ENCODE measurements at regions not wholly inside any gene's neighbourhood (a gene's known extent, or its start where the extent isn't known, plus 50 kb on each side); places are given as distances from the start of the nearest gene placed in this dataset.
"Not testable (repeated sequence)": the region's sequence is repeated elsewhere in the genome, so short reads cannot be mapped to it uniquely, and the experiment has no call there.

GRCh38 chr5:90285581-90285980 is 124.0 kb downstream of the CETN3 start:
- no peak for DNase-seq (ENCODE audit: low read depth)

GRCh38 chr5:90284375-90284774 is 125.2 kb downstream of the CETN3 start:
- DNase-seq (ENCODE audit: low read depth): no peak

DNA sequence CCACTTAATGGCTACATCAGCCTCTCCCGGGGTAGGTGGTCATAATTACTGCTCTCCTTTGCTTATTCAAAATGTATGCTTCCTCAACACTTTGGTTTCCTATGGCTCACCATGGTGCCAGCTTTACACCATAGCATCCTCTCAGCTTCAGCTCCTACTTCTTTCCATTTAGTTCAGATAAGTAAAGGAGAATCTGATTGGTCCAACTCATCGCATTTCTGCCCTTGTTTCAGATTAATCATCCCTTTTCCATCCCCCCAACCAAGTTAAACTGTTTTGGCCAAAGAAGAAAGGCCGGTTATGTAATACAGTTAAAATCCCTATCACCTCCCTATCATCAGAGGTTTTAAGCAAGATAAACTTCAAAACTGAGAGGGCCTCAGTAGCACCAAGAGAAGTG is 130.5 kb downstream of the CETN3 start:
- peak; percentile 55 for DNase-seq (ENCODE audit: low read depth)

- no peak for DNase-seq (ENCODE audit: low read depth)
Observed at GRCh38 chr5:90274216-90274615, 135.3 kb downstream of the CETN3 start.

GRCh38 chr5:90267646-90268045 is 141.9 kb downstream of the CETN3 start:
- DNase-seq (ENCODE audit: low read depth): no peak

DNA sequence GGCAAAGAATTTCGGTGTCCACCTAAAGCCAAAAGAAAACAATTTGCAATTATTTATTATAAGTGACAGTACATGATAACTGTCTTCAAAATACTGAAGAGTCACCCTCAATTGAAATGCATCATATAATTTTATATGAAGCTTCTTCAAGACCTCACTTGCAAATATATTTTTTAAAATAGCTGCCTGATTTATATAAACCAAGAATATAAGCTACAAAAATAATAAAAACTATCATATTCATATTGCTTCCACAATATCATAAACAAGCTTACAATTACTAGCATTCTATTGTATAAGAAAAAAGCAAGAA is 144.1 kb downstream of the CETN3 start:
- DNase-seq (ENCODE audit: low read depth): no peak

DNA sequence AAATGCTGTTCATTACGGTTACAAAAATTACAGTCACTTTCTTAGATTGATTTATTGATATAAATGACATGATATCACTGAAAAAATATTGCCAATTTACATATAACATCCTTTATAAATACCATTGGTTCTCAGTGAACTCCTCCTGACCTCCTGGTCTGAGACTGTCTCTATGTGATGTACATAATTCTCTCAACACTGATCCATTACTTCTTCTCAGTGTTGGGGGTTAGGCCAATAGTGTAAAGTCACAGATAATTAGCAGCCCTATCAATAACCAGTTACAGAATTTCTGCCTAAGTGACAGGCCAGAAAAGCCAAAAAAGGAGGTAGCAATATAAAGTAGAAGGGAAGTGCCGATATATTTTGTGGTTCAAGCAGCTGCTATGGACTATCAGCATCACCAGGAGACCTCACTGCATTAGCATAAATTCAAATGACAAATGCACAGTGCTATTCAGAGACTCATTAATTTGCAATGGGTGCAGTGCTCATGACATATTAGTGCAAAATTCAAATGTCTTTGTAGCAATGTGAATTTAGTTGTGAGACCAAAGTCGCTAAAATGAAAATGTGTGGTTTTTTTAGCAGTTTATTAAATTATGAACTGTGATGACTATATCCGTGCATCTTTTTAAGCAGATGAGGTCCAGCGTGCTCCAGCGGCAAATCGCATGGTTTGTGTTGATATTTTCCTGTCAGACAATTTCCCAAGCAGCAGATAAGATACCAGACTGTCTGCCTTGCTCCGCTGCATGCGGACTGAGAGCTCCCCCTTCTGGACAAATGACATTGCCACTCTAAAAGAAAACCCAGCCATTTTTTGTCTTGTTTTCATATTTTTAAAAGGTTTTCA is 144.6 kb downstream of the CETN3 start:
- DNase-seq (ENCODE audit: low read depth): peak; percentile 35

DNA sequence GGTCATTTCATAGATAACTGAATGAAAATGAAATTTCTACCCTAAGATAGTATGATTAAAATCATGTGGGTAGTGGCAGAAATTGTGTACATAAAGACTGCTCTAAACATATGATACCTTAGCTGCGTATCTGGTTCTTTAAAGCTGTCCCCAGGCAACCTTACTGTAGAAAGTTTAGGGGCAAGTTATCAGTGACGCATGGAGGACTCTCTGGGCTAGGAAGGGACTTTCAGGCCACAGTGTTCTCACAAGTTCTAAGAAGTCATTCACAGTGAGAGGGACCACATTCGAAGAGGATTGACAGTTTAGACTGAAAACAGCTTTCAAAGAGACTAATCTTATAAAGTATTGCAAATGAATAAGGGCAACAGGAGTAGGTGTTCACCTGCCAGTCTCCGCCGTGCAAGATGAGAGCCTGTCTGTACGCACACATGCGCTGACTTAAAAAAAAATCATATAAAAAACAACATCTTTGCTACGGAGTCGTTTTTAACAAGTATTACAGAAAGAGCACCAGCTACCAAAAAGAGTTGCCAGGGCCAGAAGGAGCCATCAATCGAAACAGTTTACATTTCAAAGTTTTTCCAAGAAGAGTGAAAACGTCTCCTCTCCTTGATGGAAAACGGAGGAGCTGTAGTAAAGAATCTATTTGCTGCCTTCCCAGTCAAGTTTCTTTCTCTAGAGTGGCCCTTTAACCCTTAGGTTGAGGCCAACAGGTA is 146.3 kb downstream of the CETN3 start:
- no peak for DNase-seq (ENCODE audit: low read depth)

DNA sequence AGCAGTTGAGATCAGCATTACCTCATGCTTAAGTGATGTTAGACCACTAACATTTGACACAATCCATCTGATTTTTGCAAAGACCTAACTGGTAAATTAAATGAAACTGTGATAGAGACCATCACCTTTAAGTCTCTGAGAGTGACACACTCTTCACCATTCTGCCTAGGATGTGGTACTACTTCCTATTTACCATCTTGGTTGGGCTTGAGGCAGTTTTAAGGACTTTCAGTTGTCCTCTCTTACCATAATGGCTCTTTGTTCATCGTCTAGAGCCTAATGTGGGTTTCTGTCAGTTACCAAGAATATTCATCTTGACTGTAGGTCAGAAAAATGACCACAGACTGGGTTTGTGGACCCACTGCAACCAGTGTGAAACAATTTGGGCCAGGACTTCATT is 158.1 kb downstream of the CETN3 start:
- no peak for DNase-seq (ENCODE audit: low read depth)

GRCh38 chr5:90248640-90249039 is 160.9 kb downstream of the CETN3 start:
- no peak for DNase-seq (ENCODE audit: low read depth)

GRCh38 chr5:90243848-90244247 is 165.7 kb downstream of the CETN3 start:
- not testable (repeated sequence) for DNase-seq (ENCODE audit: low read depth)

DNA sequence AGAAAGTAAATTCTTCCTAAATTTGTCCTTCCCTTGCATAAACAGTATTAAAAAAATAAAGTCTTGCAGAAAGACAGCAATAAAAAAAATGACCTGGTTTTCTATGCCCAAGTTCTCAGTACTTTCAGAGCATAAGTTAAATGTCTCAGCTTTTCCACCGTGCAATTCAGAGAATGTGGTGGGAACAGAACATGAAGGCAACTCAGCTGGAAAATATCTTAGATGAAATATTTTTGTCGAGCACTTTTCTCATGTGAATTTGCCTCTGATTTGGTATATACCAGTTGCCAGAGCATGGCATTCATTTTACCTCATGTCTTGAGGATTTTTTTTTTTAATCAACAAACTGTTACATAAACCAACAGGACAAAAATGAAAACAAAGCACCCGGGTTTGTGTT is 176.1 kb downstream of the CETN3 start:
- DNase-seq (ENCODE audit: low read depth): no peak

GRCh38 chr5:90231688-90232087 is 177.9 kb downstream of the CETN3 start:
- no peak for DNase-seq (ENCODE audit: low read depth)

DNA sequence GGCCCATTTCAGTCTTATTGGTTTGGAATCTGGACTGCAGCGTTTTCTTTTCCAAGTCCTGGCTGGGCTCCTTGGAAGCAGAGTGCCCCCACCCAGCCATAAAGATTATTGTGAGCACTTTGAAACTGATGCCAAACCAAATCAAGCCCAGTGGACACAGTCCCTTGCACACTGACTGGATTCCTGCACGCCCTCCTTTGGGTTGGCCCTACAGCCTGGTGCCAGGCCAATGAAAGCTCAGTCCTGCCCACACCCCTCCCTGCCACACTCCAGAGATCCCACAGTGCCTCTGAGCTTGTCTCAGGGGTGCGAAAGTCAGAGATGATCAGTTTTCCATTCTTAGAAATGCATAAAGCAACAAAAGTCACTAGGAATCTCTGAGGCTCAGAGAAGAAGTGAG is 181.9 kb downstream of the CETN3 start:
- DNase-seq (ENCODE audit: low read depth): no peak

GRCh38 chr5:90226433-90227099 is 183.0 kb downstream of the CETN3 start:
- no peak for DNase-seq (ENCODE audit: low read depth)

DNA sequence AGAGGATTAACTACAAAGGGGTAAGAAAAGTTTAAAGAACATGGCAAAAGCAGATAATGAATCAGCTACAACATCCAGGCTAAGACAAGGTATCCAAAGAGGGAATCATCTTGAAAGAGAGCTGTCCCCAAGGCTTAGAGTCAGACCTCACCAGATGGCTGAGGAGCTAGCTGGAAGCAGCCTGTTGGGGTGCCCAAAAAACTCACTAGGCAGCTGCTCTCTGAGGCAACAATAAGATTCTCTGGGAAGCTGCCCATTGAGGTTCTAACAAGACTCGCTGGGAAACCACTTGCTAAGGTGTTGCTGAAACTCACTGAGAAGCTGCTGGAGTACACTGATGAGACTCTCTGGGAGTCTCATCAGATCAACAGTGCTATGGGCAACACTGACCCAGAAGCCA is 185.2 kb downstream of the CETN3 start:
- DNase-seq (ENCODE audit: low read depth): no peak

DNA sequence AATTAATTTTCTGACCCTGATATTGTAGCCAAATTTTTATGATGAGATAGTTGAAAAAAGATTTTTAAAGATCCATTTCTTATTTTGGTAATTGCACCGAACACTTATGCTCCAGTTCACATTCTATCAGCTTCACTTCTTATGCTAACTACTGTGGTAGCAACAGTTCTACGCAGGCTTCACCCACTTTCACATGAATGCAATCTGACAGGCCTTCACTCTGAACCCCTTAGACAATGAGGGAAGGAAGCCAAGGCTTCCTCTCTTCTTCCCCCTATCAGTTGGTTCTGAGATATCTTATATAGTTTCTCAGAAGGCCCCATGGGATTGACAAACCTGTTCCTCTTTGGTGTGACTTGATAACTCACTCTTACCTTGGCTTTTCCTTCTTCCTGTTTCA is 185.8 kb downstream of the CETN3 start:
- no peak for DNase-seq (ENCODE audit: low read depth)

DNA sequence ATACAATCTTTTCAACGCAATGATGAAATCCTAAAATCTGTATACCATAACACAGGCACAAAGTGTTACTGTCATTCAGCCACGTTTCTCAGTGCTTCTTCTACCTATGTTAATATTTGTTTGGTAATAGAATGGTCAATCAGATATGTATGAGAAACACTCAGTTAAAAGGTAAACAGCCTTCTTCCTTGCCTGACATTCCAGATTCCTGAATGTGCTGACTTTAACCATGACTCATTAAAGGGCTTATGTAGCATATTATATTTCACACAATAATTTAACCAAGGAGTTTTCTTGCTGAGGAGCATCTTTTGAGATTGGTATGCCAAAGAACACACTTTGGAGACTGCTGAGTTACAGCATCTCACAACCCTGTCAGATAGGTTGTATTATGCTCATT is 187.6 kb downstream of the CETN3 start:
- peak; percentile 65 for DNase-seq (ENCODE audit: low read depth)

DNA sequence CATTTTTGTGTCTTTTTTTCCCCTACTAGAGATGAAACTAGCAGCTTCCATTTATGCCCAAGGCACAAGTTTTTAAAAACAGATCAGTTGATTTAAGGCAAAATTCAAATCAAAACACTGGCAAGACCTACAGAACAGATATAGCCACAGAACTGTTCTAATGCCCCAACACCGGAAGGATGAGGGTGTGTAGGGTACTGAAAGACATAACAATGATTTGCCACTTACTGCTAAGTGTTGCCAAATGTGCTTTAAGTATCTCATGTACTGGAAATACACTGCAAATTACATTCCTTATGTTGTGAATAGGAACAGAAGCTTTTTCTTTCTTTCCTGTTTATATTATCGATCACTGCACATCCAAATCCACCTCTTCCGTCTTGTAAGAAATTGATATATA is 189.0 kb downstream of the CETN3 start:
- DNase-seq (ENCODE audit: low read depth): no peak

DNA sequence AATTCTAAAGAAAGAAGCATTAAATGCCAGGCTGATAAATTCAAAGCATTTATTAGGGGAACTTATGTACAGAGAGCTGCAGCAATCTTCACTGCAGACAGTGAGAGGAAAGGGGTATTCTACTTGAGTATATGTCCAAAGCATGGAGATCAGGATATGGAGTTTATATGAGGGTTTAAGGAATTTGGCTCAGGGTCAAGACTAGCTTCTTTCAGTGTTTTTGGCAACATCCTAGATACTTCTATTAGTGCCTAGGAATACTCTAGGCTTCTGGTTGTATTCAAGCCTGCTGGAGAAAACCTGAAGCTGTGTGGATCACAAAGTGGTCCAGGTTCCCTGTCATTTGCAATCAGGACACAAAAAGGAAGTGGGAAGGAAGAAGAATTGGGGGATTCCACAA is 194.6 kb downstream of the CETN3 start:
- DNase-seq (ENCODE audit: low read depth): no peak

GRCh38 chr5:90208323-90208722 is 201.2 kb downstream of the CETN3 start:
- DNase-seq (ENCODE audit: low read depth): not testable (repeated sequence)

DNA sequence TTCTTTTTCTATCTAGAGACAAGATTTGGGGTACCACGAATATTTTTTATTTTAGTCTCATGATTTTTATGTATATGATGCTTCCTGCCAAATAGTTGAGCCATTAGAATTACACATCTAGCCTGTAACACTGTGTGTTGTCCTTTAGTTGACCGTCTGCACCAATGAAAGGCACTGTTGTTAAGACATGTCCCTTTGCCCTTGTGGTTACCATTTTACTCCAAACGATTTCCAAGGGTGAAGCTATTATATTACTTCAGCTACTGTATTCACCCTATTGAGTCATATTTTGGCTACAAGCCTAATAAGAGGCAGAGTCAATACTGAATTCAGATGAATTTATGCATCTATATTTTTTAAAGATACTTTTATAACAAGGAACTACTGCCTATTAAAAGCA is 207.6 kb downstream of the CETN3 start:
- peak; percentile 89 for DNase-seq (ENCODE audit: low read depth)

All from HT1080 (cell line).